ENCODE measurements at regions not wholly inside any gene's neighbourhood (a gene's known extent, or its start where the extent isn't known, plus 50 kb on each side); places are given as distances from the start of the nearest gene placed in this dataset.

DNA sequence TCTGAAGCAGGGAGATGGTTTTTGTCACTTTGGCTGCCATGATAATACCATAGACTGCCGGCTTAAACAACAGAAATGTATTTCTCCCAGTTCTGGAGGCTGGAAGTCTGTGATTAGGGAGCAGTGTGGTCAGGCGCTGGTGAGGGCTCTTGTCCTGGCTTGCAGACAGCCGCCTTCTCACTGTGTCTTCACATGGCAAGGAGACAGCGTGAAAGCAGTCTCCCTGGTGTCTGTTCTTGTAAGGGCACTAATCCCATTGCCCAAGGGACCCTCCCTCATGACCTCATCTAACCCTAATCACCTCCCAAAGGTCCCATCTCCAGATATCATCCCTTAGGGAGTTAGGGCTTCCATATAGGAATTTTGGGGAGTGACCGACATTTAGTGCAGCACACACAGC is 167.0 kb downstream of the ENGASE start:
- no peak for DNase-seq

DNA sequence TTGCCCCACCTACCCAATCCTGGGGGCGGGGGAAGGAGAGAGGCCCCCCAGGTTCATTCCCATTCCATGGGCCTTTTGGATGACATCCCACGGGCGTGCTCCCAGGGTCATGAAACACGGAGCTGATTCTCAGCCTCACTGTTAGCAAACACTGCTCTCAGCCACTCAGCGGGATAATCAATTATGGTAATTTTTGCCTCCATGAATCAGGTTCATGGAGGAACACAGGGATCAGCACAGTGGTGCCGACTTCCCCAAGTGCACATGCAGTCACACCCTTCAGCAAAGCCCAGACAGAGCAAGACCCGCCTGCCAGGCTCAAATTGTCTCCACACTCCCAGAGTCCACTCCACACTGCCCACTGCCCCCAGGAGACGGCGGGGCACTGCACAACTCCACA is 164.6 kb downstream of the ENGASE start:
- DNase-seq: no peak

DNA sequence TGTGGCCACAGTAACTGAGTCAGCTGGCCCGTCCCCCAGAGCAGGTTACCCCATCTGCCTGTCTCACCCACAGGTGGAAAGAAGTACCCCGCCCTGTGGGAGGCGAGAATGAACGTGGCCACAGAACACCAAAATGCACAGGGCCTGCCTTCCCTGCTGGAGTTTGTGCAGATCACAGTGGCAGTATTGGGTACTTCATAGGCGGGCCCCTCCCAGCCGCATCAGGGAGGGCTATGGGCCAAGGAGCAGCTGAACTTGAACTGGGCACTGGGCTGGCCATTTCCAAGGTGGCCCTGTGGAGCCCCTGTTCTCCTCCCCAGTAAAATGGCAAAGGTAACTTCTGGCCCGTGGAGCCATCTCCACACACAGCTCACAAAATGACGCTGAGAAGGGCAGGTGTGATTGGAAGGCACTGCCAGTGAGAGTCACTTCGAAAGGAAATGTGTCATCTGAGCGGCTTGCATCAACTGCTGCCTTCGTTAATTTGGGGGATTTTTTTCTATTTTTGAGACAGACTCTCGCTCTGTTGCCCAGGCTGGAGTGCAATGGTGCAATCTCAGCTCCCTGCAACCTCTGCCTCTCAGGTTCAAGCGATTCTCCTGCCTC is 162.9 kb downstream of the ENGASE start:
- no peak for DNase-seq

DNA sequence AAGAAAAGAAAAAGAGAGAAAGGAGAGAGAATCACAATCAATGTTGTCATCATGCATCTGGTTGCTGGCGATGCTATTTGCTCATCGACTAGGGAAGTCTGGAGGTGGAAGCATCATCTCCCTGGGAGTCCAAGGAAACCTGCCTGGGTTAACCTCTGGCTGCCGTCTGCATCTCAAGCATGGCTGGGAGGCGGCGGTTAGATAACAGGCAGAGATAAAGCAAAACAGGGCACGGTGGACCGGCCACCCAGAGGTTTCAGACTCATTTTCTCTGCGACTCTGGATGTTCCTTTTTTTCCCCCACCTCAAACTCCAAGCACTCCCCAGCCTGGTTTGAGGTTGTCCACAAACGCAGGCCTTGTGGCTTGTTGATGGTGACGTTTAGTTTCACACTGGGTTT is 161.2 kb downstream of the ENGASE start:
- no peak for DNase-seq

DNA sequence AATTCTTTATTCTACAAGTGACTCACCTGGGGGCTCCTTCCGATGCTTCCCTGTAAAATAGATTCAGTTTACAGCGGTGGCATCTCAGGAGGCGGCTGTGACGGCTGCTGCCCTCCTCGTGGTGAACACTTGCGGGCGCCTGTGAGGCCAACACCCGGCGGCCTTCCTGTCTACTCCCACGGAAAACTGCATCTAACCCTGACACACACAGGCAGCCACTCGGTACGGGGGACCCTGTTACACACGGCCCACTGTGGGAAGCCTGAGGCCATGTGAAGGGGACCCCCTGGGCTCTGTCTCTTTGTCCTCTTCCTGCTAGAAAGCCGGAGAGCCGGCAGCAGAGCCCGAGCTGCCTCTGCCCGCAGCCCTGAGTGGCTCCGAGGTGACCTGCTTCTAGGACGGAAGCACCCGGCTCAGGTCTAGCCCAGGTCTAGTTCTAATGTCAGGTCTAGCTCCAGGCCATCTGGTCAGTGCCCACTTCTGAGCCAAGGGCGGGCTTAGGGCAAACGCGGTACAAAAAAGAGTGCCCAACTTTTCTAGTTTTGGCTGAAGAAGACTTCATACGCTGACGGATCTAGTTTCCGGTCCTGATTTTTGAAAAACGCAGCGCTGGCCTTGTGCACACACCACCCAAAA is 159.4 kb downstream of the ENGASE start:
- DNase-seq: no peak

DNA sequence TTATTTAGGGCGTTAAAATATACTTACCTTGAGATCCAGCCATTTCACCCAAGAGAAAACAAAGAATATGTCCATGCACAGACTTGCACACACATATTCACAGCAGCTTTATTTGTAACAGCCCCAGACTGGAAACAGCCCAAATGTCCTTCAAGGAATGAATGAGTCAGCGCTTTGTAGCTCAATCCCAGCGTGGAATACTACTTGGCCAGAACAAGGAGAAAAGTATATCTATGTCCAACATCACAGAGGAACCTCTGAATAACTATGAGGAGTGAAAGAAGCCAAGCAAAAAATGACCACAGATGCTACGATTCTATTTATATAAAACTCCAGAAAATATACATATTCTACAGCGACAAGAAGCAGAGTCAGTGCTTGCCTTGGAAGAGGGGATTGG is 158.3 kb downstream of the ENGASE start:
- DNase-seq: no peak

DNA sequence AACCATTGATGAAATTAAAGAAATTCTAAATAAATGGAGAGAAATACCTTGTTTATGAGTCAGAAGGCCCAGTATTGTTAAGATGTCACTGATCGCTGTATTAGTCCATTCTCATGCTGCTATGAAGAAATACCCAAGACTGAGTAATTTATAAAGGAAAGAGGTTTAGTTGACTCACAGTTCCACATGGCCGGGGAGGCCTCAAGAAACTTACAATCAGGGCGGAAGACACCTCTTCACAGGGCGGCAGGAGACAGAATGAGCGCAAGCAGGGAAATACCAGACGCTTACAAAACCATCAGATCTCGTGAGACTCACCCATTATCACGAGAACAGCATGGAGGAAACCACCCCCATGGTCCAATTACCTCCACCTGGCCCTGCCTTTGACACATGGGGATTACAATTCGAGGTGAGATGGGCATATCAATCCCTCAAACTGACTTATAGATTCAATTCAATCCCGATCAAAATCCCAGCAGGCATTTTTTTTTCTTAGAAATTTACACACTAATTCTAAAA is 157.2 kb downstream of the ENGASE start:
- no peak for DNase-seq

DNA sequence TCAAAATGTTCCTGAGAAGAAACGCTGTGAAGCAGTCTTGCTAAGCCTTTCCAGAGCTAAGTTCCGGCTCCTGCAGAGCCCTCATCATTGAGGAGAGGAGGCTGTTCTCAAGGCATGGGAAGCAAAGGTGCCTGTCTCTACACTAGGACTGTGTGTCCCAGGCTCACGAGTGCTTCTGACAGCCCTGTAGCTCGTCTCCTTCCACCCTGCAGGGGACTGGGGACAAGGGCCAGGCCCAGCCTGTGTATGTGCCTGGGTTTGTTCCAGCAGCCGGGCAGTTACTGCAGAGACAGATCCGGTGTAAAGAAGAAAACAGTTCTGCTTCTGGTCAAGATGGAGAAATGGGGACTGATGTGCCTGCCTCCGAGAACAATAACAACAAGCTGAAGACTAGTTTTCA is 156.0 kb downstream of the ENGASE start:
- DNase-seq: no peak

DNA sequence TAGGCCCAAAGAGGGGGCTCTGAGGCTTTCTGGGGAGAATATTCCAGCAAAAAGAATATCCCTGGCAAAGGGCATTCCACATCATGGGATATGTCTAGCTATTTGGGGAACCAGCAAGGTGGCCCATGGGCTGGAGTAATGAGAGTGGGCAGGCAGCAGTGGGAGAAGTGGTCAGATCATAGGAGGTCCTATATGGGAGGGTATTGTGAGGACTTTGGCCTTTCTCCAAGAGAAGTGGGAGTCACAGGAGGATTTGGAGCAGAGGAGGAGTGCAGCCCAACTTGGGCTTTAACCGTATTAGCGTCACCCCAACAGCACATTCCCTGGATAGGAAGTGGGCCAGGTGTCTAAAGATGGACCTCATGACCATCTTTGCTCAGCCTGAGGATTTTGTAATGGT is 151.4 kb downstream of the ENGASE start:
- no peak for DNase-seq

DNA sequence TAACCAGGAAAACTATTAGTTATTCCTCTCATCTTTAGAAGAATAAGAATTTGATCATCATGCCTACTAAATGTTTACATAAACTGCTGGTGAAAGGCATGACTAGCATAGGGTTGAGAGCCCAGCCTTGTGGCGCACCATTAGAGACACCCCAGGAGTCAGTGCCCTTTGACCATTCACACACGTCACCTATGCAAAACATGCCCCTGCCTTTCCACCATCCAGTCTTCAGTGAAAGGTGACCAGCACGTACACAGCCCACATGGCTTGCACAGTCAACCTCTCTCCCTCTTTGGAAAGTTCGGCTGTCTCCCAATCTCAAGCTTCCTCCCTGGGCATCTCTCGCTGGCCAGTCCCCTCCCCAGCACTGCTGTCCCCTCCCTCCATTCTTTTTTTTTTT is 150.3 kb downstream of the ENGASE start:
- DNase-seq: no peak

DNA sequence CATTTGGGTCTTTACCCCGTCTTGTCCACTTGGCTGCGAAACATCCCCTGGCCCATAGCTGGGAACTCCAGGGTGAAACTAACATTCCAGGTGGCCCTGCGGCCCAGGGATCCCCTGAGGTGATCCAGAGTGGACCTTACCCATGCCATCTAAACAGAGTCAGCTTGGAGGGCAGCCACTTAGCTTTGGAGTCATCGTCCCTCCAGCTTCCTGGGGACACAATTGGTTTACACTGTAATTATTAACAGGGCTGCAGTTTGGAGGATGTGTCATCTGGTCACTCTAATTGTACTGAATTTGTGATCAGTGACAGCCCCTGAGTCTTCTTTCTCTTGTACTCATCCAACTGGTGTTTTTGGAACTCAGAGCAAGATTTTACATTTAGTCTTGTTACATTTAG is 149.9 kb downstream of the ENGASE start:
- DNase-seq: no peak

DNA sequence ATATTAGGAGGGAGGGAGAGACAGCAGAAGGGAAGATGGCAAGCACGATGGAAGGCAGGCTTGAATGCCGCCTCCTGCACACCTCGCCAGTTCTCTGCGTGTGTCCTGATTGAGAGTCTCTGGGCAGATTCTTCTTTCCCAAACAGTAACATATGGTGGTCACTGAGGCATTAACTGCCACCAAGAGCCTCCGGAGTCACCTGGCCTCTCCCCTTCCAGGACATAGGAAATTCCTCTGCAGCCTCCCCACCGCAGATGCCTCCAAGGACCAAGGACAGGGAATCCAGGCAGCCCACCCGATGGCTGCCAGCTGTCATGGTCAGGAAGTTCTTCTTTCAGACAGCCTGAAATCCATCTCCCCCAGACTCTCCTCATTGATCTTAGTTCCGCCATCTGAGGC is 149.3 kb downstream of the ENGASE start:
- no peak for DNase-seq

DNA sequence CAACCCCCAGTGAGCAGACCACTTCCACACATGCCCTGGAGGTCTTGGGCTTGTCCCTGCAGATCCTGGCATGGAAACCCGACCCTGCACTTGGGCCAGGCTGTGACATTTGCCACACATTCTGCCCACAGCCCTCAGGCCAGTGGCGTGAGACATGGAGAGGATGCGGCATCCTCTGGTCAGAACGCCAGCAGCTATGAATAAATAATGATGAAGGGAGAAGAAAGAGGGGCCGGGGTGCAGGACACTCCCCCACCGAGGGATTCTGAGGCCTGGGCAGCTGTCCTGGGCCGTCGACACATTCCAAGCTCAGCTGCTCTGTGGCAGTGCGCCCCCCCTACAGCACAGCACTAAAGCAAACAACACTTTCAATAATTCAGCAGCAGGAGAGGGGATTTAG is 148.8 kb downstream of the ENGASE start:
- no peak for DNase-seq

DNA sequence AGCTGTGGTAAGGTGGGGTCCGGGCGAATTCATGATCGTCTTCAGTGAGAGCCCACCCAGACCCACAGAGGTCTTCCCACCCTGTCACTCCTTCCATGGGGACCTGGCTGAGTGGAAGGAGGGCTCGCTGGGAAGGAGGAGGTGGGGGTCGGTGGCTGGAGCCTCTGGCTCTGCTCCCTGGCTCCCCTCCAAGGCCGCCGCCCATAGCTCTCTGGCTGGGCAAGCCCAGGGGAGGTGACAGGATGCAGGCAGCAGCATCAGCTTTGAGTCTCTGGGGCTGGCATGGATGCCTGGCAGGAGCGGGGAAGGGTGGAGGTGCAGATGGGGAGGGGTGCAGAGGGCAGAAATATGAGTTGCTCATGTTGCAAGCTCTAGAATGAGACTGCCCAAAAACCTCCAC is 147.0 kb downstream of the ENGASE start:
- no peak for DNase-seq

DNA sequence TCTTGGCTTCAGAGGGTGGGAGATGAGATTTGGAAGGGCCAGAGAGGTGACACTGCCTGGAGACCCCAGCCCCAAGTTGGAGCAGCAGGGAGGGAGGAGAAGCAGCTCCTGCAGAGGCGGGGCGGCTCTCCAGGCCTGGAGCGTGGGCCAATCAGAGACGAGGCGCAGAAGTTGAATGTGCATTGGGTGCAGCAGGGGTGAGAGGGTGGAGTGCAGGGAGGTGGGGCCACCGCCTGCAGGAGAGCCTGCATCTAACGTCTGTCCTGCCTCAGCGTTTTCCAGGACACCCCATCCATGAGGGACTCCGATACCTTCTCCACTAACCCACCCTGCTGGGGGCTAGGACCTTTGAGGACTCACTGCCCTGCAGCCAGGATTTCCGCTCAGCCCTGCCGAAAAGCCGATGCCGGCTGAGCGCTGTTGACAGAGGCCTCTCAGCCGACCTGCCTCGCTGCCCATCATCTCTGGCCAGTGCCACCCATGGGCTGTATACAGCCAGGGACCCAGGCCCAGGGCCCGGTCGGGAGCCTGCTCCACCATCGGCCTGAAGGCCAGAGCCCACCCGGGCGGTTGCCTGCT is 146.2 kb downstream of the ENGASE start:
- DNase-seq: no peak

DNA sequence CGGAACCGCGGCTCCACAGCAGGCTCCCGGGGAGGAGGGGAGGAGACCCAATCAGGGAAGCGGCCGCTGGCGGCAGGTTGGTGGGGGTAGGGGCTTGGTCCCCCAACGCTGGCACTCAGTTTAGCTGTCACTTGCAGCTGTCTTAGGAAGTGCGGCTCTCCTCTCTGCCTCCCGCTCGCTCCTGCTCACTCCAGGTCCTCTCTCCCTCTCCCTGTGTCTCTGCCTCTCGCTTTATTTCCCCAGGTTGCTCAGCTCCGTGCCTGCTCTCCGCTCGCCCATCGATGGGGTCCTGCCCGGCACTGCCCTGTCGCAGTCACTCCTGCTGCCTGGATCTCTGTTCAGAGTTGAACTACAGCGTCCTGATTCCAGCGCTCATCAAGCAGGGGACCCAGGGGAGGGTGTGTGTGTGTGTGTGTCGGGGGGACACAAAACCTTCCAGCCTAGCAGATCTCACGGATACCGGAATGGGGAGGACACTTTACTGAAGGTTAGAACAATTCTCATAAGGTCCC is 145.6 kb downstream of the ENGASE start:
- no peak for DNase-seq

DNA sequence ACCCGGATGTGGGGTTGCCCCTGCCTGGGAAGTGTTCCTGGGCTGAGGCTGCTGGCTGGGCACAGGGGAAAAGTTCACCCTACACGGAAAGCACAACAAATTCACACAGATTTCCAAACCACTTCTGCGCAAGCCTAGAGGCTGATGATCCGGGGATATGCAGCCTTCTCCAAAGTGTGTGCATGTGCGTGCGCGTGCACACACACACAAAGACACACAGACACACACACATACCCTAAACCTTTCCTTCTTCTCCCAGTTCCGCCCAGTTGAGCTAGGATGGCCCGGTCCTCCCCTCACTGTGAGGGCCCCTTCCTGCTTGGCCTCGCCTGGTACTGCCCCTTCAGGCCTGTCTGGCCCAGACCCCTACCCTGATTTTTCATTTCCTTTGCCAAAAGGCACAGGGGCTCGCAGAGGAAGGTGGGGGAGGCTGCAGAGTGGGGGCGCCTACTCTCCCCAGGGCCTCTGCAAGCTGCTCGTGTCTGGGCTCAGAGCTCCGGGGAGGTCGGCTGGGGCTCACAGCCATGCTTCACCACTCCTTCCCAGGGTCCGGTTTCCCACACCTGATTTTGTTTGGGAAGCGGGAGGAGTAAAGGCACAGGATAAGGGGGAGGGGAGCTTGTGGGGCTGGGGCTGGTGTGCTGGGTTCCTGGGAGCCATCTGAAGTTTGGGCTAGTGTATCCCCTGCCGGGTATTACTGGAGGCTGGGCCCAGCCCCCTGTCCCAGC is 144.7 kb downstream of the ENGASE start:
- no peak for DNase-seq

DNA sequence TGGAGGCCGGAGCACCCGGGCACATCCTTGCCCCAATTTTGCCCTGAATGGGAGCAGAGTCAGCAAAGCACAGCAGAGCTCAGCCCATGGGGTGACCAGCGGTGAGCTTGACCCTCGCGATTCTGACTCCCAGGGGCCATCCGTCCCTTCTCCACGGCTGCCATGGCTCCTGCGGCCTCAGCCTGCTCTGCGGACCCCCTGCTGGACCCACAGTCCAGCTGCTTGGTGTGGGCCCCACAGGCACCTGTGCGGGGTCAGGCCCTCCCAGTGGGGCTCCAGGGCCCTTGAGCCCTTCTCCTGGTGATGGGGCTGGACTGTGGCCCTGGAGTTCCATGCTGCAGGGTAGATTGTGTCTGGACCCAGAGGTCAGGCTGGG is 144.2 kb downstream of the ENGASE start:
- DNase-seq: no peak

DNA sequence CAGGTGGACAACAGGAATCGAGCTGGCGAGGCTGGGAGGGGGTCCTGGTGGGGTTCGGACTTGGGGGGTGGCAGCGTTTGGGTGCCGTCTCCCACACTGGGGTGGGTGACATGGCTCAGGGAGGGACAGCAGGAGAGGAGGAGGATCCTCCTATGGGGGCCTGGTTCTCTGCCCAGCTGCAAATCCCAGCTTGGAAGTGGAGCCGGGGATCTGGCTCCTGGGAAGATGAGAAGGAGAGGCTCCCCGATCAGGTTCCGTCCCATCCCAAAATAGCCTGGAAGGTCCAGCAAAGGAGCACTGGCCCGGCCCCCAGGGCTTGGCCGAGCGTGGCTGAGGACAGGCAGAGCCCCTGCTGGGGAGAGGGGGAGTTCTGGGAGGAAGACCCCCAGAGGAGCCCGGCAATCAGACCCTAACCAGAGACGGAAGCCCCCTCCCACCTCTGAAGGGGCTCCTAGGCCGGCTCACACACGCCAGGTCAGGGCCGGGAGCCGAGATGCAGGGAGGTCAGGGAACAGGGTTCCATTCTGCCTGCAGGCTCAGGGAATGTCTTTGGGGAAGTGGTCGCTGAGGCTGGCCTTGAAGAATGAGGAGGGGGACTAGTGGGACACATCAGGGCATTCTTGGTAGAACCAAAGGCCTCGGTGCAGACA is 143.7 kb downstream of the ENGASE start:
- DNase-seq: no peak

DNA sequence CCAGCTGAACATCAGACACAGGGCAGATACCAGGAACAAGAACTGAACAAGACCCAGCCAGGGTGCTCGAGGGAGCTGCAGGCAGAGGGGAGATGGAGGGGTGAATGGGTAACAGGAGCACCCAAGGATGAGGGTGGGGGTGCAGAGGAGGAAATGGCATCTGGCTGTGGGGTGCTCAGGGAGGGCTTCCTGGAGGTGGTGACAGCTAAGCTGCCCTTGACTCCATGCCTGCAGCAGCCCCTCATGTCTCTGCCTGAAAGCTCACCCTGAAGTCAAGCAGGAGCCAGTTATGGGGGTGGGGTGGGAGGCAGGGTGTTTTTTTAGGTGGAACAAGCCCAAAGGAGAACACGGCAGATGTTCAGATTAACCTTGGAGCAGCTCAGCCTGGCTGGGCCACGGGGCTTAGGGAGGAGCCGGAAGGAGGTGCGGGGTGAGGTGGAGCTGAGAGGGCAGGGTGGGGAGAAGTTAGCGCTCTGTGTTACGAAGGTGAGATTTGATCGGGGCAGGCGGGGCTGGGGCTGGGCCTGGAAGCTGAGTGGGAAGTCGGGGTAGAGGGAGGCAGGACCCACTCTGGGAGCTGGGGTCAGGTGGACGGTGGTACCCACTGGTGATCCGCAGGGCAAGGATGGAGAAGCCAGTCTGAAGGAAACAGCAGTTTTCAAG is 143.0 kb downstream of the ENGASE start:
- no peak for DNase-seq

DNA sequence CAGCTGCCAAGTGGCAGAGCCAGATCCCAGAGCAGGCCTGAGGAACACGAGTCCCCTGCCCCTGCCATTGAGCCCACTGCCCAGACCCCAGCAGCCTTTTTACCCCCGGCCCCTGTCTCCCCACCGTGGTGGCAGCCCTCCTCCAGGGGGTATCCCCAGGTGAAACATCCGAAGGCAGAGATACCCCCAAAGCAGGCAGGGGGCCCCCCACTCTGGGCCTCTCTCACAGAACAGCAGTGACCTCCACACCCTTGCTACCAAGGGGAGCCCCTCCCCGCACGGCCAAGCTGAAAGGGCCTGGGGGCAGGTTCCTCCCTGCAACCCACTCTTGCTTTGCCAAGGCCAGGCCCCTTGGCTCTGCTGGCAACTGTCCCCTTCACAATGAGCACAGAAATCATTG is 142.2 kb downstream of the ENGASE start:
- DNase-seq: no peak

DNA sequence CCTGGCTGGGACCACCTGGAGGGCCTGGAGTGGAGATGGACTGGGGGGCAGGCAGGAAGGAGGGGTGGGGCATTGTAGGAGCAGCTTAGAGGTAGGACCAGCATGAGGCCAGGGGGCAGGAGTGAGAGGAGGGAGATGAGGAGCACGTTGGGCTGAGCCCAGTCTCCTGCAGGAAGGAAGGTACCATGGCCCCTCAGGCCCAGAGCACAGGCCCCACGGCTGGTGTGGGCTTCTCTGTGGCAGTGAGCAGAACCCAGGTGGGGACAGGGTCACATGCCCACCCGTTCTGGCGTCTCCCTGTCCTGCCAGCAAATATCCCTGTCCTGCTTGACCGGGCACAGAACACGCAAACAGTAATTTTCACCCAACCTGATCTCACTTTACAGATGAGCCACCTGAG is 141.8 kb downstream of the ENGASE start:
- no peak for DNase-seq

DNA sequence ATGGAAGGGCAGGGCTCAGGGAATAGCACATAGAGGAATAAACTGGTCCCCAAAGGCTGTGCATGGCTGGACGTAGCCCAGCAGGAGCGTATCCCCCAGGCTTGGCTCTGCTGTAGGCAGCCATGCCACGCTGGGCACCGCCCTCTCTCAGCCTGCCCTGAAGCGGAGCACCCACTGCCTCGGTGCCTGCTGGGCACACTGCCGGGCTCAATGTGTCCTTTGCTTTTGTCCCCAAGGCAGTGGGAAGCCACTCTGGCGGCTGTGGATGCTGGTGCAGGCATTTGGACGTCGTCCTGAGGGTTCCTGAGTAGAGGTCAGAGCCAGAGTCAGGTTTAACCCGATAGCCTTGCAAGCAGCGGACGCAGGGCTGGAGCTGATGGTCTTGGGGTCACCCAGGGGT is 141.0 kb downstream of the ENGASE start:
- DNase-seq: no peak

All from NCI-H1930 (cell line).